H1 (cell line): ENCODE measurements at regions not wholly inside any gene's neighbourhood (a gene's known extent, or its start where the extent isn't known, plus 50 kb on each side); places are given as distances from the start of the nearest gene placed in this dataset.

Source experiments
- CTCF ChIA-PET: fragments of 300-600 bp; sonication (Branson Sonifier 250); formaldehyde crosslinking; loops from one replicate; lab custom pipeline; 2021; ENCODE audit not compliant: partially characterized antibody; lab: Charles Lee
- POLR2A ChIA-PET: fragments of 300-600 bp; sonication (Branson Sonifier 250); formaldehyde crosslinking; loops from one replicate; lab custom pipeline; 2021; ENCODE audit warnings: inconsistent platforms; ENCODE audit not compliant: partially characterized antibody; lab: Charles Lee
- DNase-seq, 2 experiments: peaks; one replicate each; pipeline versions ENCODE4 v3.0.0 to v3.0.0-alpha.2; 2010 to 2022; ENCODE audit warnings: low spot score in 2 of 2, low read depth in 1 of 2, mixed read lengths in 1 of 2
- FAIRE-seq: peaks from 2 replicates; lab custom pipeline; 2011; peaks lifted over from hg19 to GRCh38; lab: Jason Lieb, UNC
- H2AFZ ChIP-seq: 2 replicates; pipeline ENCODE4 v1.8.1; 2012; ENCODE audit warnings: low read length, inconsistent platforms
- H2AK5ac ChIP-seq: 2 replicates; pipeline ENCODE4 v1.6.1; 2013; ENCODE audit warnings: low read depth, low read length
- H2BK120ac ChIP-seq: replicated peaks from 2 replicates; pipeline ENCODE3; 2013; ENCODE audit warnings: low read depth, low read length, inconsistent platforms
- H2BK12ac ChIP-seq: 2 replicates; pipeline ENCODE4 v1.6.1; 2013; ENCODE audit warnings: low read depth, low read length
- H2BK15ac ChIP-seq: 2 replicates; pipeline ENCODE4 v1.6.1; 2013; ENCODE audit warnings: low read length
- H2BK20ac ChIP-seq: 2 replicates; pipeline ENCODE4 v1.6.1; 2013; ENCODE audit warnings: low read length
- H2BK5ac ChIP-seq: 2 replicates; pipeline ENCODE4 v1.6.1; 2013; ENCODE audit warnings: low read depth, low read length
- H3K14ac ChIP-seq: 2 replicates; pipeline ENCODE4 v1.6.1; 2013; ENCODE audit warnings: inconsistent platforms; ENCODE audit not compliant: insufficient read length
- H3K18ac ChIP-seq: 2 replicates; pipeline ENCODE4 v1.6.1; 2013; ENCODE audit warnings: low read length; ENCODE audit errors: extremely low read depth
- H3K23ac ChIP-seq: 2 replicates; pipeline ENCODE4 v1.6.1; 2013; ENCODE audit warnings: inconsistent platforms; ENCODE audit not compliant: insufficient read length
- H3K23me2 ChIP-seq: 2 replicates; pipeline ENCODE4 v1.6.1; 2013; ENCODE audit warnings: low read depth, low read length
- H3K27ac ChIP-seq: 2 replicates; pipeline ENCODE4 v1.6.1; 2011; ENCODE audit warnings: low read depth, low read length, inconsistent platforms
- H3K27me3 ChIP-seq, 4 experiments: replicated peaks in 1 of 4; 1 replicate in 1 of 4; 2 replicates in 3 of 4; pipeline versions ENCODE4 v1.6.1 to v1.8.1; 2011 to 2013; ENCODE audit warnings: low read length in 3 of 4, mild to moderate bottlenecking in 3 of 4, inconsistent platforms in 2 of 4, mixed read lengths in 2 of 4, moderate library complexity in 1 of 4; ENCODE audit not compliant: control insufficient read depth in 3 of 4, insufficient read depth in 3 of 4; ENCODE audit errors: extremely low read depth in 1 of 4
- H3K36me3 ChIP-seq, 4 experiments: 2 replicates each; pipeline versions ENCODE4 v1.6.1 to v1.8.1; 2011 to 2013; ENCODE audit warnings: mild to moderate bottlenecking in 4 of 4, low read length in 3 of 4, moderate library complexity in 2 of 4, control low read depth in 1 of 4, inconsistent platforms in 1 of 4; ENCODE audit not compliant: insufficient read depth in 4 of 4, control insufficient read depth in 2 of 4
- H3K4ac ChIP-seq: replicated peaks from 2 replicates; pipeline ENCODE3; 2013; ENCODE audit warnings: low read length, low read depth, mixed read lengths, inconsistent platforms; ENCODE audit not compliant: insufficient read length
- H3K4me1 ChIP-seq, 4 experiments: replicated peaks in 1 of 4; 1 replicate in 1 of 4; 2 replicates in 3 of 4; pipeline versions ENCODE4 v1.6.1 to v1.8.1; 2011 to 2013; ENCODE audit warnings: low read length in 3 of 4, inconsistent platforms in 2 of 4, mixed read lengths in 1 of 4; ENCODE audit not compliant: insufficient read depth in 4 of 4, control insufficient read depth in 3 of 4
- H3K4me2 ChIP-seq, 2 experiments: 2 replicates each; pipeline versions ENCODE4 v1.6.1 to v1.8.1; 2011 to 2013; ENCODE audit warnings: low read depth in 2 of 2, low read length in 2 of 2, control low read depth in 1 of 2, inconsistent platforms in 1 of 2, mild to moderate bottlenecking in 1 of 2; ENCODE audit not compliant: insufficient read depth in 1 of 2
- H3K4me3 ChIP-seq, 4 experiments: fragments of 200-600, 300-600 bp in 1 of 4; sonication (generic), shearing (Covaris generic), sonication (Bioruptor Twin) in 1 of 4; 2 replicates each; pipeline versions ENCODE4 v1.5.1 to v1.8.1; 2011 to 2016; ENCODE audit warnings: low read length in 4 of 4, low read depth in 3 of 4, control low read depth in 2 of 4, inconsistent platforms in 2 of 4, mild to moderate bottlenecking in 2 of 4, mixed read lengths in 1 of 4, moderate library complexity in 1 of 4; ENCODE audit not compliant: insufficient read depth in 2 of 4; ENCODE audit errors: extremely low read depth in 1 of 4
- H3K56ac ChIP-seq: replicated peaks from 2 replicates; pipeline ENCODE3; 2013; ENCODE audit warnings: low read depth, mild to moderate bottlenecking, mixed read lengths, low read length, inconsistent platforms; ENCODE audit not compliant: insufficient read length
- H3K79me1 ChIP-seq: 2 replicates; pipeline ENCODE4 v1.6.1; 2013; ENCODE audit warnings: low read depth, low read length, control low read depth
- H3K79me2 ChIP-seq, 2 experiments: 2 replicates each; pipeline versions ENCODE4 v1.6.1 to v1.8.1; 2012 to 2013; ENCODE audit warnings: low read length in 2 of 2, mild to moderate bottlenecking in 2 of 2, inconsistent platforms in 1 of 2; ENCODE audit not compliant: insufficient read depth in 2 of 2, control insufficient read depth in 1 of 2
- H3K9ac ChIP-seq, 4 experiments: replicated peaks in 1 of 4; 1 replicate in 1 of 4; 2 replicates in 3 of 4; pipeline versions ENCODE4 v1.6.1 to v1.8.1; 2011 to 2013; ENCODE audit warnings: low read depth in 3 of 4, low read length in 3 of 4, control low read depth in 2 of 4, mild to moderate bottlenecking in 2 of 4, moderate library complexity in 2 of 4, inconsistent platforms in 1 of 4; ENCODE audit errors: extremely low read depth in 1 of 4
- H3K9me3 ChIP-seq, 2 experiments: 2 replicates each; pipeline versions ENCODE4 v1.6.1 to v1.8.1; 2012 to 2013; ENCODE audit warnings: mild to moderate bottlenecking in 2 of 2, moderate library complexity in 2 of 2, control low read depth in 1 of 2, inconsistent platforms in 1 of 2, low read depth in 1 of 2, low read length in 1 of 2, mixed read lengths in 1 of 2; ENCODE audit not compliant: insufficient read depth in 2 of 2
- H4K20me1 ChIP-seq, 2 experiments: replicated peaks in 1 of 2; 2 replicates each; pipeline versions ENCODE3 to v1.8.1; 2011 to 2013; ENCODE audit warnings: inconsistent platforms in 2 of 2, low read length in 2 of 2, mild to moderate bottlenecking in 1 of 2; ENCODE audit not compliant: insufficient read depth in 2 of 2, control insufficient read depth in 1 of 2
- H4K5ac ChIP-seq: 2 replicates; pipeline ENCODE4 v1.6.1; 2013; ENCODE audit warnings: low read length, low read depth, mixed read lengths, inconsistent platforms; ENCODE audit not compliant: insufficient read length
- H4K8ac ChIP-seq: 2 replicates; pipeline ENCODE4 v1.8.0; 2013; ENCODE audit warnings: mild to moderate bottlenecking, moderate library complexity, low read length, inconsistent platforms; ENCODE audit not compliant: insufficient read depth; ENCODE audit errors: extremely low read depth
- H4K91ac ChIP-seq: replicated peaks from 2 replicates; pipeline ENCODE3; 2013; ENCODE audit warnings: low read length, mixed read lengths, inconsistent platforms; ENCODE audit not compliant: insufficient read length
- CHD1 ChIP-seq: IDR thresholded peaks from 2 replicates; pipeline ENCODE4 v1.6.1; 2012; ENCODE audit warnings: low read depth, low read length, improper control_type of control experiment
- SAP30 ChIP-seq: fragments of 300-600 bp; sonication (generic); IDR thresholded peaks from 2 replicates; pipeline ENCODE4 v1.7.1; 2012; ENCODE audit warnings: low read length, moderate library complexity, mild to moderate bottlenecking, inconsistent platforms; ENCODE audit not compliant: insufficient read depth, insufficient replicate concordance
- SP1 ChIP-seq: IDR thresholded peaks from 2 replicates; pipeline ENCODE4 v1.6.1; 2011; ENCODE audit warnings: low read depth, low read length
- SP2 ChIP-seq: IDR thresholded peaks from 2 replicates; pipeline ENCODE4 v1.6.1; 2012; ENCODE audit warnings: mild to moderate bottlenecking, low read length, inconsistent platforms
- TAF1 ChIP-seq: IDR thresholded peaks from 2 replicates; pipeline ENCODE4 v1.6.1; 2011; ENCODE audit warnings: mild to moderate bottlenecking, low read depth, low read length

- no peak for FAIRE-seq
- CTCF ChIA-PET, result interaction anchor here (0.6 kb wide), 1 partner anchor 38 kb away, joined by 5 read pairs; no protein-coding TSS in a partner anchor
- POLR2A ChIA-PET, result interaction anchor here (1.2 kb wide), 1 partner anchor 61 kb away, joined by 3 read pairs; no protein-coding TSS in a partner anchor
These were observed 58.2 kb upstream of the GPC4 start for GRCh38 chrX:133473451-133473850.

More at GRCh38 chrX:133473451-133473850, 58.2 kb upstream of the GPC4 start:
- Histone ChIP-seq H3K4me1 (no peaks in the 10 kb centered on the region), H2BK20ac (no peak overlapping the region), H3K23ac (no peak overlapping the region), H3K9ac (no peak overlapping the region), H3K4me3 (no peak overlapping the region), H2BK120ac (no peak overlapping the region), H3K27ac (no peak overlapping the region), H4K91ac (no peak overlapping the region), H3K9me3 (no peaks in the 10 kb centered on the region), H4K8ac (no peak overlapping the region), H2AK5ac (no peak overlapping the region), H4K5ac (no peak overlapping the region), H3K79me2 (no peaks in the 10 kb centered on the region), H3K36me3 (no peaks in the 10 kb centered on the region), H3K27me3 (no peaks in the 10 kb centered on the region), H3K4ac (no peak overlapping the region), H2AFZ (no peak overlapping the region), H3K14ac (no peak overlapping the region), H3K4me2 (no peak overlapping the region), H2BK15ac (no peak overlapping the region), H3K23me2 (no peaks in the 10 kb centered on the region), H3K79me1 (no peaks in the 10 kb centered on the region), H2BK5ac (no peak overlapping the region), H3K18ac (no peak overlapping the region), H3K56ac (no peak overlapping the region), H2BK12ac (no peak overlapping the region), H4K20me1 (no peaks in the 10 kb centered on the region)
- TF ChIP-seq SP1 (no peak), SAP30 (no peak), SP2 (no peak), TAF1 (no peak), CHD1 (no peak)
- DNase-seq, result no peak
